ENCODE measurements at regions not wholly inside any gene's neighbourhood (a gene's known extent, or its start where the extent isn't known, plus 50 kb on each side); places are given as distances from the start of the nearest gene placed in this dataset.

GRCh38 chr6:90900034-90900433, 313.2 kb upstream of the MAP3K7 start:
- H3K4me2 ChIP-seq (ENCODE audit: low read length) = no peak overlapping the region
- no peaks in the 10 kb centered on the region for H3K9me3 ChIP-seq (ENCODE audit: insufficient read depth, low read length)
- no peak for TF ChIP-seq EZH2phosphoT487 (IDR thresholded peaks at IDR 0.05; ENCODE audit: low read depth)
- TF ChIP-seq, protein P1, sequence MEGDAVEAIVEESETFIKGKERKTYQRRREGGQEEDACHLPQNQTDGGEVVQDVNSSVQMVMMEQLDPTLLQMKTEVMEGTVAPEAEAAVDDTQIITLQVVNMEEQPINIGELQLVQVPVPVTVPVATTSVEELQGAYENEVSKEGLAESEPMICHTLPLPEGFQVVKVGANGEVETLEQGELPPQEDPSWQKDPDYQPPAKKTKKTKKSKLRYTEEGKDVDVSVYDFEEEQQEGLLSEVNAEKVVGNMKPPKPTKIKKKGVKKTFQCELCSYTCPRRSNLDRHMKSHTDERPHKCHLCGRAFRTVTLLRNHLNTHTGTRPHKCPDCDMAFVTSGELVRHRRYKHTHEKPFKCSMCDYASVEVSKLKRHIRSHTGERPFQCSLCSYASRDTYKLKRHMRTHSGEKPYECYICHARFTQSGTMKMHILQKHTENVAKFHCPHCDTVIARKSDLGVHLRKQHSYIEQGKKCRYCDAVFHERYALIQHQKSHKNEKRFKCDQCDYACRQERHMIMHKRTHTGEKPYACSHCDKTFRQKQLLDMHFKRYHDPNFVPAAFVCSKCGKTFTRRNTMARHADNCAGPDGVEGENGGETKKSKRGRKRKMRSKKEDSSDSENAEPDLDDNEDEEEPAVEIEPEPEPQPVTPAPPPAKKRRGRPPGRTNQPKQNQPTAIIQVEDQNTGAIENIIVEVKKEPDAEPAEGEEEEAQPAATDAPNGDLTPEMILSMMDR (IDR thresholded peaks at IDR 0.05; ENCODE audit: low read depth, low read length) = no peak
- no peaks in the 10 kb centered on the region for H3K27me3 ChIP-seq (ENCODE audit: low read depth, low read length)
- H3K4me3 ChIP-seq (ENCODE audit: low read length) = no peak overlapping the region
- H3K27ac ChIP-seq (ENCODE audit: low read length) = no peak overlapping the region
- no peaks in the 10 kb centered on the region for H3K36me3 ChIP-seq (replicated peaks; ENCODE audit: low read depth, low read length)
- no peaks in the 10 kb centered on the region for H3K4me1 ChIP-seq (ENCODE audit: low read length)
- no peaks in the 10 kb centered on the region for H3K79me2 ChIP-seq (ENCODE audit: low read length)
- no peak overlapping the region for H2AFZ ChIP-seq (ENCODE audit: low read depth, low read length)
- no peak overlapping the region for H3K9ac ChIP-seq (ENCODE audit: low read length)
- no peaks in the 10 kb centered on the region for H4K20me1 ChIP-seq (ENCODE audit: insufficient read depth, low read length)

DNA sequence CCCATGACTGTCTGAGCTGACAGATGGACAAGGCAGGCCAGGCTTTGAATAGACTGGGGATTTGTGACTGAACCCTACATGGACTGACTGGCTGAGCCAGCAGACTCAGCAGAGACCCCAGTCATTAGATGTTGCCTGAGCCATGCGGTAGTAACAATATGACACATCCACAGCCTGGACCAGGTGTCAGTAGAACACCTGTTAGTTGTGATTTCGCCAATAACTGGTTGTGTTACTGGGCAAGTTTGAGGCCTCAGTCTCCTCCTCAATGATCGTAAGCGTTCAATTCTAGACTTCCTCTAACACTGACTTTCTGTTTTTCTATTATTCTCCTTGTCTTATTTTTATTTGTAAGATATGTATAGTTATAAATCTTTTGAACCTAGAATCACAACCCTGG, 311.9 kb upstream of the MAP3K7 start:
- Histone ChIP-seq H3K36me3 (replicated peaks; ENCODE audit: low read depth, low read length) (no peaks in the 10 kb centered on the region), H3K9ac (ENCODE audit: low read length) (no peak overlapping the region)
- no peak for TF ChIP-seq EZH2phosphoT487 (IDR thresholded peaks at IDR 0.05; ENCODE audit: low read depth)
- TF ChIP-seq, protein P1 (IDR thresholded peaks at IDR 0.05; ENCODE audit: low read depth, low read length) = no peak

DNA sequence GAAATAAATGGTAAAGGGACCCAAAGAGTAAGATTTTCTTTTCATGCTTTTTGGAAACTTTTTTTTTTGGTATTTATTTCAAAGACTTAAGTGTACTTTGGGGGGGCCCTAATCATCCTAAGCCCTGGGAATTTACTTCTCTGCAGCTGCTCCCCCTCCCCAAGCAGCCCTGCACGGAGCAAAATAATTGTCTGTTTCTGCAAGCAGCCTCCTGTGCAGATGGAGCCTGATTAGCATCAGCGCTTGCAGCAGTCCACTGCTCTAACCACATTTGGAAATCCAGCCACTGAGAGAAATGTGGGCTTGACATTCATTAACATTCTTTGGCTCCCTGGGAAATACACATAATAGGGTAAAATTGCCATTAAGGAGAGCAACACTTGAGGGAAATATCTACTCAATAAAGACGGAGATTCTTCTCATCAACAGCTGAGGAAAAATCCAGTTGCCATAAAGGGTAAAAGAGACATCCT, 309.2 kb upstream of the MAP3K7 start:
- Histone ChIP-seq H3K4me3 (ENCODE audit: low read length) (no peak overlapping the region), H3K9ac (ENCODE audit: low read length) (no peak overlapping the region), H3K4me1 (ENCODE audit: low read length) (no peaks in the 10 kb centered on the region), H3K4me2 (ENCODE audit: low read length) (no peak overlapping the region), H3K27me3 (ENCODE audit: low read depth, low read length) (no peaks in the 10 kb centered on the region), H2AFZ (ENCODE audit: low read depth, low read length) (no peak overlapping the region), H4K20me1 (ENCODE audit: insufficient read depth, low read length) (no peaks in the 10 kb centered on the region), H3K79me2 (ENCODE audit: low read length) (no peaks in the 10 kb centered on the region), H3K9me3 (ENCODE audit: insufficient read depth, low read length) (no peaks in the 10 kb centered on the region), H3K27ac (ENCODE audit: low read length) (no peak overlapping the region), H3K36me3 (replicated peaks; ENCODE audit: low read depth, low read length) (no peaks in the 10 kb centered on the region)
- no peak for TF ChIP-seq EZH2phosphoT487 (IDR thresholded peaks at IDR 0.05; ENCODE audit: low read depth)
- TF ChIP-seq, protein P1 (IDR thresholded peaks at IDR 0.05; ENCODE audit: low read depth, low read length) = no peak

More for the DNA sequence above, 311.9 kb upstream of the MAP3K7 start:
- Histone ChIP-seq H3K4me3 (ENCODE audit: low read length) (no peak overlapping the region), H2AFZ (ENCODE audit: low read depth, low read length) (no peak overlapping the region), H3K79me2 (ENCODE audit: low read length) (no peaks in the 10 kb centered on the region), H3K4me2 (ENCODE audit: low read length) (no peak overlapping the region), H3K4me1 (ENCODE audit: low read length) (no peaks in the 10 kb centered on the region), H4K20me1 (ENCODE audit: insufficient read depth, low read length) (no peaks in the 10 kb centered on the region), H3K27me3 (ENCODE audit: low read depth, low read length) (no peaks in the 10 kb centered on the region), H3K27ac (ENCODE audit: low read length) (no peak overlapping the region), H3K9me3 (ENCODE audit: insufficient read depth, low read length) (no peaks in the 10 kb centered on the region)

DNA sequence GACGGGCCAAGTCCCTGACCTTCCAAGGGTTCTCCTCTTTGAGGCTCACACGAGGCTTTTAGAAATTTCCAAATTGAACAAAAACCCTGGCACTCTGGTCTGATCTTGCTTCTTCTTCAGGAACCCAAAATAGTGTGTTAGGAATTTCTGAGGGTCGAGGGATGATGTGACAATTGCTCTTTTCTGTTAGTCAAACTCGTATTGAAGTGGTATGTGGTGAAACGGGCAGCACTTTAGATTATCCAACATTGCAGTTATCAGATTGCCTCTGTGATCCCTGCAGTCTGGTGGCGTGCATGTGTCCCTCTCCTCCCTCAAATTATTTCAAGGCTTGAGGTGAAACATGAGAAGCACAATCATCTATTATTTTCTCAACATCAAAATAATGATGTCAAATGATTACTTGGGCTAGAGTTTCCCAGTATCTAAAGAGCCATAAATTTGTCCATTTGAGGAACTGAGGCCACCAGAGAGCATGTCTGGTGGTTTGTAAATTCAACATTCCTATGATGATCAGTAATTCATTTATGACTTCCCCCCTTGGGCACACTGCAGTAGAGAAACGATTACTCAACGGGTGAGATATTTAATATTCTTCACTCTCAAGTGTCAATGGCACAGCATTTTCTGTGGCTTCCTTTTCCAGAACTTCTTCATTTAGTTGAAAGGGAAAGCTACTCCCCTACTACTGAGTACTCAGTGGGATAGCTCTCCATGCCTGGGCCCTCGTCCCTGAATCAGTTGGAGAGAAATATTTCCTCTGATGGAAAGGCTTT, 308.6 kb upstream of the MAP3K7 start:
- Histone ChIP-seq H3K27me3 (ENCODE audit: low read depth, low read length) (no peaks in the 10 kb centered on the region), H3K27ac (ENCODE audit: low read length) (no peak overlapping the region)

More for the DNA sequence above, 308.6 kb upstream of the MAP3K7 start:
- no peaks in the 10 kb centered on the region for H3K4me1 ChIP-seq (ENCODE audit: low read length)
- TF ChIP-seq, protein P1 (IDR thresholded peaks at IDR 0.05; ENCODE audit: low read depth, low read length) = no peak
- TF ChIP-seq EZH2phosphoT487 (IDR thresholded peaks at IDR 0.05; ENCODE audit: low read depth) = no peak
- H4K20me1 ChIP-seq (ENCODE audit: insufficient read depth, low read length) = no peaks in the 10 kb centered on the region
- no peaks in the 10 kb centered on the region for H3K79me2 ChIP-seq (ENCODE audit: low read length)
- no peak overlapping the region for H3K4me3 ChIP-seq (ENCODE audit: low read length)
- no peaks in the 10 kb centered on the region for H3K36me3 ChIP-seq (replicated peaks; ENCODE audit: low read depth, low read length)
- H3K9ac ChIP-seq (ENCODE audit: low read length) = no peak overlapping the region
- H3K9me3 ChIP-seq (ENCODE audit: insufficient read depth, low read length) = no peaks in the 10 kb centered on the region
- no peak overlapping the region for H3K4me2 ChIP-seq (ENCODE audit: low read length)
- H2AFZ ChIP-seq (ENCODE audit: low read depth, low read length) = no peak overlapping the region

Data from OCI-LY3 (cell line).